Fibroblast of villous mesenchyme (primary cell): ENCODE measurements at regions not wholly inside any gene's neighbourhood (a gene's known extent, or its start where the extent isn't known, plus 50 kb on each side); places are given as distances from the start of the nearest gene placed in this dataset.
"Not testable (repeated sequence)": the region's sequence is repeated elsewhere in the genome, so short reads cannot be mapped to it uniquely, and the experiment has no call there.

ENCODE experiments used
- DNase-seq: peaks from one replicate; pipeline ENCODE4 v3.0.0-alpha.2; 2010; ENCODE audit warnings: low read depth
- H3K4me3 ChIP-seq: 2 replicates; pipeline ENCODE4 v1.5.1; 2011; ENCODE audit warnings: low read depth, mild to moderate bottlenecking, low read length
- CTCF ChIP-seq: IDR thresholded peaks from 2 replicates; pipeline ENCODE4 v1.5.1; 2012; ENCODE audit warnings: low read depth, mild to moderate bottlenecking, low read length; ENCODE audit not compliant: insufficient read depth

- H3K4me3 ChIP-seq: no peak overlapping the region
- DNase-seq: no peak
- TF ChIP-seq CTCF: no peak
Observed at GRCh38 chr3:152209776-152210175, 59.0 kb upstream of the MBNL1 start.

- no peak for DNase-seq
- TF ChIP-seq CTCF: no peak
Observed at GRCh38 chr3:152210697-152211096, 58.0 kb upstream of the MBNL1 start.

GRCh38 chr3:152211655-152212054, 57.1 kb upstream of the MBNL1 start:
- DNase-seq: peak; percentile 66
- TF ChIP-seq CTCF: no peak
- H3K4me3 ChIP-seq: no peak overlapping the region

More at GRCh38 chr3:152210697-152211096, 58.0 kb upstream of the MBNL1 start:
- H3K4me3 ChIP-seq: no peak overlapping the region

- TF ChIP-seq CTCF: no peak
- H3K4me3 ChIP-seq: no peak overlapping the region
- DNase-seq: peak; percentile 60
Observed at GRCh38 chr3:152213203-152213602, 55.5 kb upstream of the MBNL1 start.

- DNase-seq: no peak
- no peak overlapping the region for H3K4me3 ChIP-seq
- TF ChIP-seq CTCF: no peak
Observed at GRCh38 chr3:152213938-152214337, 54.8 kb upstream of the MBNL1 start.

- not testable (repeated sequence) for DNase-seq
Observed at GRCh38 chr3:152216960-152217865, 51.5 kb upstream of the MBNL1 start.

GRCh38 chr3:152218602-152219001, 50.1 kb upstream of the MBNL1 start:
- TF ChIP-seq CTCF: no peak
- H3K4me3 ChIP-seq: no peak overlapping the region
- DNase-seq: no peak

More at GRCh38 chr3:152216960-152217865, 51.5 kb upstream of the MBNL1 start:
- H3K4me3 ChIP-seq: not testable (repeated sequence)
